ENCODE measurements at regions not wholly inside any gene's neighbourhood (a gene's known extent, or its start where the extent isn't known, plus 50 kb on each side); places are given as distances from the start of the nearest gene placed in this dataset. TPM values are rescaled to one million over a fixed set of nuclear protein-coding genes. Genes with fewer than 3 reads are reported as not detected.

DNA sequence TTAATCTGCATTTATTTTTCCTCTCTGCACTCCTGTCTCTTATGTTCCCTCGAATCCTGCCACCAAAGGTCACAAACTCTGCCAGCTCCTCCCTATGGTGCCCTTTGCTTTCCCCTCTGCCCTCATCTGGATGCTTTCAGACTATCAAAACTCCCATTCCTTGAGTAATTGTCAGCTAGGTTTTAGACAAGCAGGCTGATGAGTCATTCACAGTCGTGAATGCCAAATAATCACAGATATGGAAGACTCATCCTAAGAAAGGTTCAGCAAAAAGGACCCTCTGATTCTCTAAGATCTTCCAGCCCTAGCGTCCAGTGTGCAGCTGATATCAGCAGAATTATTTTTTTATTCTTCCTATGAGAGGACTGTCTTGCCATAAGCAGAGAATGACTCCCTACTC, 104.5 kb upstream of the NUDT12 start:
- FAIRE-seq (no peak), DNase-seq (ENCODE audit: low spot score in 2 of 2) (no peak)

GRCh38 chr5:103657301-103657700, 94.7 kb upstream of the NUDT12 start:
- FAIRE-seq (no peak), DNase-seq (ENCODE audit: low spot score in 2 of 2) (no peak)

GRCh38 chr5:103648086-103648485, 85.5 kb upstream of the NUDT12 start:
- FAIRE-seq: no peak
- DNase-seq (ENCODE audit: low spot score in 2 of 2): no peak

DNA sequence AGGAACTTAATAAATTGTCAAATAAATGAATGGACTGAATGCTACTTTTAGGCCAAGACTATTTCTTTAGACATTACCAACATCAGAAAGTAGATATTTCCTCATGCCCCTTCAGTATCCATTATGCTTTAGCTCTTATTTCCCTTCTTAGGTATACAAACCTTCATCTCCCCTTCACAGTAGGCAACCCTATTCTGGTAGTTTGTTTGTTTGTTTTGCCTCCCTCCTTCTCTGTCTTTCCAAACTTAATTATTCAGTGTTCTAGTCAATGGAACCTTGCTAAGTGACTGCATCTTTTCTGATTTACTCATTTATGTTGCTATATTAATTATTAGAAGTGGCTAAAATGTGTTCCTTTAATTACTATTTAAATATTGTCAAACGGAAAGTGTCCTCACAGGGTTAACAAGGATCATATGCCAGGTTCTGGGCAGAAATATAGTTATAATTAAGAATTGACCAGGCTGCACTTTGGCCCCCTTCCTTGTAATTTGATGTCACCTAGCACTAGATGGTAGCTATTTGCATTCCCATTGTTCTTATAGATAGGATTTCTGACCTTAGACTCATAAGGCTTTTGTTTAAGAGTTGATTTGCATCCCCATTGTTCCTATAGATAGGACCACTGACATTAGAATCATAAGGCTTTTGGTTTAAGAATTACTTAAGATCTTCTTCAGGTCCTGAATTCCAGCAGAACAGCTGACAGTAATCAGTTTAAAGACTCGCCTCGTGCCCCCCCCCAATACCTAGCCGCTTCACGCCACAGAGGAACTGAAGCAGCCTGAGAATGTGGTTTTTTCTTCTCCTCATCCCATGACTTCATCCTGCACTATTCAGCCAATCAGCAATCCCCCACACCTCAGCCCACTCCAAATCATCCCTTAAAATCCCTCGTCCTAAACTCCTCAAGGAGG, 84.4 kb upstream of the NUDT12 start:
- DNase-seq (ENCODE audit: low spot score in 2 of 2) (no peak), FAIRE-seq (no peak)

GRCh38 chr5:103645816-103646215, 83.2 kb upstream of the NUDT12 start:
- FAIRE-seq (no peak), DNase-seq (ENCODE audit: low spot score in 2 of 2) (no peak)

- FAIRE-seq (no peak), DNase-seq (ENCODE audit: low spot score in 2 of 2) (no peak)
Observed at GRCh38 chr5:103638979-103639378, 76.4 kb upstream of the NUDT12 start.

DNA sequence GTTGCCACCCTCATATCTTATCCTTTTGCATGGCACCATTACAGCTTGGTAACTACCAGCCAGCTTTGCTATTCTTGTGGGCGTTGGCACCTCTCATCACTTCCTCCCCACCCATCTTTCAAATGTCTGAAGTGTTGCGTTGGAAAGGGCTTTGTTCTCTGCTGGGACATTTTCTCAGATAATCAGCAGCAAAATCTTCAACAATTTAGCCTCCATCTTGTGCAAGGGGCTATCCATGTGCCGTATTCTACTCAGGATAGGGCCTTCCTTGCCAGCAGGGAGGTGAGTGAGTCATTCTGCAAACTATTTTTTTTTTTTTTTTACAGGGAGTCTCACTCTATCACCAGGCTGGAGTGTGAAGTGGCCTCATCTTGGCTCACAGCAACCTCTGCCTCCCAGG, 62.1 kb upstream of the NUDT12 start:
- DNase-seq (ENCODE audit: low spot score in 2 of 2): no peak
- no peak for FAIRE-seq

- no peak for DNase-seq (ENCODE audit: low spot score in 2 of 2)
- FAIRE-seq: no peak
Observed at GRCh38 chr5:103624035-103624480, 61.5 kb upstream of the NUDT12 start.

- DNase-seq (ENCODE audit: low spot score in 2 of 2) (no peak), FAIRE-seq (no peak)
Observed at GRCh38 chr5:103623425-103623824, 60.8 kb upstream of the NUDT12 start.

- FAIRE-seq (no peak), DNase-seq (ENCODE audit: low spot score in 2 of 2) (no peak)
Observed at GRCh38 chr5:103621548-103621930, 59.0 kb upstream of the NUDT12 start.

DNA sequence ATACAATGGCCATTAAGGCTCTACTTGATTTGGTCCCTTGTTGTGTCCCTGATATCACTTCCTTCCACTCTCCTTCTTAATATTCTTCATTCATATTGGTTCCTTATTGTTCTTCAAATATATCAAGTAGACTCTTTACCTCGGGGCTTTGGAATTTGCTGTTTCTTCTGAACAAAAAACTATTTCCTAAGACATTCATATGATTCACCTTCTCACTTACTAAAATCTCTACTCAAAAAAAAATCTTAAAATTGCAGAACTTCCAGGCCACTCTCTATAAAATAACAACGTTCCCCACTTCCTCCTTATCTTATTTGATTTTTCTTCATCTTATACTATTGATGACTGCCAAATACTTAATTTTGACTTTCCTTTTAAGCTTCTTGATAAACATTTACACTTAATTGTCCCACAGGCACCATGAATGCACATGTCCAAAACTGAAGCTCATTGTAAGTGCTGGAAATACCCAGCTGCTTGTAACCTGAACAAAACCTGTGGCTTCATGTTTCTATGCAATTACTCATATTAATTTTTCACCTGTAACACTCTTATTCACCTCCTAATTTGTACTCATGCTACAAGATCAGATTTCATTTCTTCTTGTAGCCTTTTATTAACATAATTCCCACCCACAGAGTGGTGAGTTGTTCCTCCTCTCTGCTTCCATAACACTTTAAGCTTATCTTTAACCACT, 58.4 kb upstream of the NUDT12 start:
- no peak for DNase-seq (ENCODE audit: low spot score in 2 of 2)
- FAIRE-seq: no peak

GRCh38 chr5:103617913-103618312, 55.3 kb upstream of the NUDT12 start:
- DNase-seq (ENCODE audit: low spot score in 2 of 2) (no peak), FAIRE-seq (no peak)

DNA sequence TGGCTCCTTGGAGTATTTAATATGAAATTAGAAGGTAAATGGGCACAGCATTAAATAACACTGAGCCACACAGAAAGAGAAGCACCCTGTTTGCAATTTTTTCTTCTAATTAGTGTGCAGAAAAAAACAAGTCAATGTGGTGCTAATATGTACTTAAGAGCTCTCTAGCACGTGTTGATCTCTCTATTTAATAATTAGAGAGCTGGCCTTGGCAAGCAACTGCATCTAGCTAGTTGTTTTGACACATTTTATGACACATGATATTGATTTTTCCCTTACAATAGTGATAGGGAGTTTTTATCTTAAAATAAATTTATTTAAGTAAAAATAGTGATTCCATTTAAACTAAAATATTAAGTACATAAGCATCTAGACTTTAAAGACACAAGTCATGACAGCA, 54.5 kb upstream of the NUDT12 start:
- DNase-seq (ENCODE audit: low spot score in 2 of 2) (no peak), FAIRE-seq (no peak)

GRCh38 chr5:103612545-103612944, 50.0 kb upstream of the NUDT12 start:
- FAIRE-seq (no peak), DNase-seq (ENCODE audit: low spot score in 2 of 2) (no peak)

Small RNA genes in the stretch of these regions (small RNA-seq; reads per million reads assigned to genes)
- gene PSMC1P5 (not detected), gene RF00322 (not detected), gene RN7SL255P (not detected), gene RNA5SP189 (not detected), gene RNU1-140P (not detected), gene RNU6-334P (not detected)
